ENCODE measurements at regions not wholly inside any gene's neighbourhood (a gene's known extent, or its start where the extent isn't known, plus 50 kb on each side); places are given as distances from the start of the nearest gene placed in this dataset.
"Not testable (repeated sequence)": the region's sequence is repeated elsewhere in the genome, so short reads cannot be mapped to it uniquely, and the experiment has no call there.

DNA sequence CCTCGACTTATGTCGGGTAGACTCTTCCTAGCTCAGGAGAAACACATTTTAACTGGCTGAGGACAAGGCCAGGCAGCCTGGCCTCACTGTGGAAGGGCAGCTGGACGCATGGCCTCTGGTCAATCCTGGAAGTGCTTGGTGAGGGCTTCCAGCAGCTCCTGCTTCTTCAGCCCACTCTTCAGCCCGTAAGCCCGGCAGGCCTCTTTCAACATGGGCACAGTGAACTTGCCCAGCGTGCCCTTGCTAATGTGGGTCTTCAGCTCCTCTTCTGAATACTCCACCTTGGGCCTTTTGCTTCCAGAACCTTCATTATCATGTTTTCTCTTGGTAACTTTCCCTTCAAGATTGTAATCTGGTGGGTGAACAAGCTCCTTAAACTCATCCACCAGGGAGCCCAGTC, 132.2 kb upstream of the MAMLD1 start:
- H3K4ac ChIP-seq (ENCODE audit: low read depth in 1 of 2, low read length in 2 of 2); H3K4me1 ChIP-seq (ENCODE audit: control insufficient read depth, insufficient read depth, low read depth, low read length); H3K79me1 ChIP-seq (replicated peaks; ENCODE audit: low read length, poor library complexity, severe bottlenecking); H2BK120ac ChIP-seq (ENCODE audit: low read depth, low read length); H3K9ac ChIP-seq (ENCODE audit: low read length); DNase-seq; H2AFZ ChIP-seq (ENCODE audit: low read depth, low read length); H3K4me3 ChIP-seq (ENCODE audit: insufficient read depth in 1 of 2, low read depth in 1 of 2, low read length in 2 of 2); H2BK5ac ChIP-seq (ENCODE audit: low read depth, low read length, poor library complexity, severe bottlenecking); H4K8ac ChIP-seq (ENCODE audit: low read length); H4K91ac ChIP-seq (ENCODE audit: low read length); H2BK15ac ChIP-seq (ENCODE audit: low read depth, poor library complexity, severe bottlenecking); H3K23ac ChIP-seq (ENCODE audit: low read length in 2 of 2); H3K18ac ChIP-seq (ENCODE audit: low read depth in 1 of 2, low read length in 2 of 2); H3K9me3 ChIP-seq (ENCODE audit: control insufficient read depth, low read length); H3K4me2 ChIP-seq (ENCODE audit: low read length, poor library complexity, severe bottlenecking); H3K27ac ChIP-seq (ENCODE audit: low read length, poor library complexity, severe bottlenecking); H3K14ac ChIP-seq (ENCODE audit: low read length in 2 of 2); H2BK12ac ChIP-seq (ENCODE audit: low read length in 2 of 2); H2AK5ac ChIP-seq (ENCODE audit: low read length, severe bottlenecking); H3K36me3 ChIP-seq (ENCODE audit: control insufficient read depth in 1 of 2, insufficient read depth in 2 of 2, low read depth in 1 of 2, low read length in 2 of 2): not testable (repeated sequence)
- H3K27me3 ChIP-seq (ENCODE audit: control insufficient read depth in 1 of 2, insufficient read depth in 1 of 2, low read length in 2 of 2): peaks cover 0 to 33% of the 10 kb centered on the region in 2 experiments
- 90% methylated on average over 1 of the region's 6 CpGs for WGBS

DNA sequence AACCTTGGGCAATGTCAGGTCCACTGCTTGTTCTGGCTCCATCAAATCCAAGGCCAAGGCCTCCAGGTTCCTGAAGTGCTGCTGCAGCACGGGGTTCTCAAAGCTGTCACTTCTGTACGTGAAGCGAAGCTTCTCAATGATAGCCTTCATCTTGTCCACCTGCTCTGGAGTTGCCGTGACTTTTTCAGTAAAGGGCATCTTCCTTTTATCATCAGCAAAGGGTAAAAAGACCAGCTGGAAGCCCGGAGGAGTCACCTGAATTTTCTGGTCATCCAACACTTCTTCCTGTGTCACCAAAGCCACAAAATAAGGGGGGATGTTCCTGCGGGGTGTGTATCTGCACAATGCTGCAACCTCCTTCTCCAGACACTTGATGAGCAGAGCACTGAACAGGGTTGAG, 131.7 kb upstream of the MAMLD1 start:
- 94% methylated on average over 6 of the region's 6 CpGs for WGBS
- not testable (repeated sequence) for H2BK15ac ChIP-seq (ENCODE audit: low read depth, poor library complexity, severe bottlenecking); H3K4ac ChIP-seq (ENCODE audit: low read depth in 1 of 2, low read length in 2 of 2)

DNA sequence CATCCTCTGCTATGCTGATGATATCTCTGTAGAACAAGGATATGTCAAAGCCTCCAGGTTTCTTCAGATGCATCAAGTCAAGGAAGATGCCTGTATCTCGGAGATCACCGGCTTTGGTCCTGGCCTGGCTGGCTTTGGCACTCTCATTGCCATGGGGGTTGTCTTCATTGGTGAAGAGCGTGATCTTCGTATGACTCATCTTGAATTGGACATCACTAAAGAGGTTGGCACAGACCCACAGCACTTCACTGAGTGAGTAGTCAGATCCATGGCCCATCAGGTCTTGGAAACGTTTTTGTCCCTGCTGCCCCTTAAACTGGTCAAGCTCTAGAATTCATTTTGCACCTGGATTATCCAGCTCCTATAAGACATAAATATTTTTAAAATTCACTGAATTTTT, 130.9 kb upstream of the MAMLD1 start:
- not testable (repeated sequence) for H3K4me1 ChIP-seq (ENCODE audit: control insufficient read depth, insufficient read depth, low read depth, low read length); H3K23ac ChIP-seq (ENCODE audit: low read length in 2 of 2); H3K36me3 ChIP-seq (ENCODE audit: control insufficient read depth in 1 of 2, insufficient read depth in 2 of 2, low read depth in 1 of 2, low read length in 2 of 2); DNase-seq; H2BK12ac ChIP-seq (ENCODE audit: low read length in 2 of 2); H3K27ac ChIP-seq (ENCODE audit: low read length, poor library complexity, severe bottlenecking); H3K4me2 ChIP-seq (ENCODE audit: low read length, poor library complexity, severe bottlenecking); H3K9ac ChIP-seq (ENCODE audit: low read length); H3K4me3 ChIP-seq (ENCODE audit: insufficient read depth in 1 of 2, low read depth in 1 of 2, low read length in 2 of 2); H2BK120ac ChIP-seq (ENCODE audit: low read depth, low read length); H3K18ac ChIP-seq (ENCODE audit: low read depth in 1 of 2, low read length in 2 of 2); H4K8ac ChIP-seq (ENCODE audit: low read length); H2AFZ ChIP-seq (ENCODE audit: low read depth, low read length); H2BK5ac ChIP-seq (ENCODE audit: low read depth, low read length, poor library complexity, severe bottlenecking); H2BK15ac ChIP-seq (ENCODE audit: low read depth, poor library complexity, severe bottlenecking); H4K91ac ChIP-seq (ENCODE audit: low read length); H3K9me3 ChIP-seq (ENCODE audit: control insufficient read depth, low read length); H3K79me1 ChIP-seq (replicated peaks; ENCODE audit: low read length, poor library complexity, severe bottlenecking); H2AK5ac ChIP-seq (ENCODE audit: low read length, severe bottlenecking); H3K4ac ChIP-seq (ENCODE audit: low read depth in 1 of 2, low read length in 2 of 2); H3K14ac ChIP-seq (ENCODE audit: low read length in 2 of 2)
- peaks cover 0 to 20% of the 10 kb centered on the region in 2 experiments for H3K27me3 ChIP-seq (ENCODE audit: control insufficient read depth in 1 of 2, insufficient read depth in 1 of 2, low read length in 2 of 2)
- WGBS: 88% methylated on average over 5 of the region's 5 CpGs

More for the DNA sequence above, 131.7 kb upstream of the MAMLD1 start:
- H4K91ac ChIP-seq (ENCODE audit: low read length); H2AFZ ChIP-seq (ENCODE audit: low read depth, low read length); H2AK5ac ChIP-seq (ENCODE audit: low read length, severe bottlenecking); H3K18ac ChIP-seq (ENCODE audit: low read depth in 1 of 2, low read length in 2 of 2); H2BK5ac ChIP-seq (ENCODE audit: low read depth, low read length, poor library complexity, severe bottlenecking); H3K4me1 ChIP-seq (ENCODE audit: control insufficient read depth, insufficient read depth, low read depth, low read length); H2BK120ac ChIP-seq (ENCODE audit: low read depth, low read length); H3K9me3 ChIP-seq (ENCODE audit: control insufficient read depth, low read length); DNase-seq; H3K4me3 ChIP-seq (ENCODE audit: insufficient read depth in 1 of 2, low read depth in 1 of 2, low read length in 2 of 2); H3K9ac ChIP-seq (ENCODE audit: low read length); H3K79me1 ChIP-seq (replicated peaks; ENCODE audit: low read length, poor library complexity, severe bottlenecking); H3K36me3 ChIP-seq (ENCODE audit: control insufficient read depth in 1 of 2, insufficient read depth in 2 of 2, low read depth in 1 of 2, low read length in 2 of 2); H2BK12ac ChIP-seq (ENCODE audit: low read length in 2 of 2); H4K8ac ChIP-seq (ENCODE audit: low read length); H3K23ac ChIP-seq (ENCODE audit: low read length in 2 of 2); H3K27ac ChIP-seq (ENCODE audit: low read length, poor library complexity, severe bottlenecking); H3K4me2 ChIP-seq (ENCODE audit: low read length, poor library complexity, severe bottlenecking); H3K14ac ChIP-seq (ENCODE audit: low read length in 2 of 2): not testable (repeated sequence)
- H3K27me3 ChIP-seq (ENCODE audit: control insufficient read depth in 1 of 2, insufficient read depth in 1 of 2, low read length in 2 of 2): peaks cover 0 to 29% of the 10 kb centered on the region in 2 experiments

DNA sequence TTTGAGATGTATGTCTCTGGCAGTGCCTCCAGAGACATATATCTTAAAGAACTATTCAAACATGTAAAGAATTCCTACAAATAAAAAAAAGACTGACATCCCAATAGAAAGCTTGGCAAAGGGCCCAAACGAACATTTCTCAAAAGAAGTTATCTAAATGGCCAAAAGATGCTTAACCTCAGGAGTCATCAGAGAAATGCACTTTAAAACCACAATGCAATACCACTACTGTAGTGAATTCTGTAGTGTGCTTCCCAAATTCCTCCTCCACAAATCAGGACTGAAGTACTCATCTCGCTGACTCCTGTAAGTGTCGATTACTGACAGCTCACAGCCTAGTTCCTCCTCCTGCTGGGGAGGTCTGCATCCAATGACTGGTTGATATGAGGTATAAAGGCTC, 129.0 kb upstream of the MAMLD1 start:
- H3K27me3 ChIP-seq (ENCODE audit: control insufficient read depth in 1 of 2, insufficient read depth in 1 of 2, low read length in 2 of 2): peaks cover 0 to 2% of the 10 kb centered on the region in 2 experiments
- no peak overlapping the region for H3K4me2 ChIP-seq (ENCODE audit: low read length, poor library complexity, severe bottlenecking)
- DNase-seq: no peak
- H4K8ac ChIP-seq (ENCODE audit: low read length): no peak overlapping the region
- no peaks in the 10 kb centered on the region for H3K36me3 ChIP-seq (ENCODE audit: control insufficient read depth in 1 of 2, insufficient read depth in 2 of 2, low read depth in 1 of 2, low read length in 2 of 2)
- H3K14ac ChIP-seq (ENCODE audit: low read length in 2 of 2): no peak overlapping the region
- H3K4ac ChIP-seq (ENCODE audit: low read depth in 1 of 2, low read length in 2 of 2): no peak overlapping the region
- no peak overlapping the region for H3K23ac ChIP-seq (ENCODE audit: low read length in 2 of 2)
- no peak overlapping the region for H2BK12ac ChIP-seq (ENCODE audit: low read length in 2 of 2)
- no peak overlapping the region for H3K4me3 ChIP-seq (ENCODE audit: insufficient read depth in 1 of 2, low read depth in 1 of 2, low read length in 2 of 2)
- no peak overlapping the region for H2AFZ ChIP-seq (ENCODE audit: low read depth, low read length)
- no peak overlapping the region for H2BK120ac ChIP-seq (ENCODE audit: low read depth, low read length)
- no peak overlapping the region for H4K91ac ChIP-seq (ENCODE audit: low read length)
- H3K18ac ChIP-seq (ENCODE audit: low read depth in 1 of 2, low read length in 2 of 2): no peak overlapping the region
- peaks cover 2% of the 10 kb centered on the region for H3K4me1 ChIP-seq (ENCODE audit: control insufficient read depth, insufficient read depth, low read depth, low read length)
- 44% methylated on average over 1 of the region's 3 CpGs for WGBS
- no peak overlapping the region for H3K27ac ChIP-seq (ENCODE audit: low read length, poor library complexity, severe bottlenecking)
- H3K79me1 ChIP-seq (replicated peaks; ENCODE audit: low read length, poor library complexity, severe bottlenecking): no peaks in the 10 kb centered on the region
- no peak overlapping the region for H3K9ac ChIP-seq (ENCODE audit: low read length)
- H3K9me3 ChIP-seq (ENCODE audit: control insufficient read depth, low read length): peaks cover 7% of the 10 kb centered on the region
- no peak overlapping the region for H2BK15ac ChIP-seq (ENCODE audit: low read depth, poor library complexity, severe bottlenecking)
- no peak overlapping the region for H2BK5ac ChIP-seq (ENCODE audit: low read depth, low read length, poor library complexity, severe bottlenecking)
- H2AK5ac ChIP-seq (ENCODE audit: low read length, severe bottlenecking): no peak overlapping the region
